Activated CD4-positive, alpha-beta T cell treated with anti-CD3 and anti-CD28 coated beads for 1 hour (primary cell): ENCODE measurements at regions not wholly inside any gene's neighbourhood (a gene's known extent, or its start where the extent isn't known, plus 50 kb on each side); places are given as distances from the start of the nearest gene placed in this dataset.

Source experiments
- DNase-seq: peaks from one replicate; pipeline ENCODE4 v3.0.0-alpha.2; 2020

DNA sequence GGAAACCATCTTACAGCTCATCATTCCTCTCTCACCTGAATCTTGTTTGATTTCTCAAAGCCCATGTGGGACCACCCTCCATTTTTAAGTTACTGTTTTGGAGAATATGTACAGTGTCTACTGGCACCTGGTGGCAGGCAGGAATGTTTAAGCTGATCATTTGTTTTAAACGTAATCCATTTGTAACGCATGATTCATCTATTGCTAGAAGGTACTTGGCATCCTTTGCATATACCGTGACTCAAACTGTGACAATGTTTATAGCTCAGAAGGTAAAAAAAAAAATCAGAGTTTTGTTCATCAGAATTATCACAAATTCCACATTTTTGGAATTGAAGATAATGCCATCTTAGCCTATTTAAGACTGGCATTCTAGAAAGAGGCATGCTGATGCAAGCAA, 1007.5 kb upstream of the EEF2KMT start:
- no peak for DNase-seq

DNA sequence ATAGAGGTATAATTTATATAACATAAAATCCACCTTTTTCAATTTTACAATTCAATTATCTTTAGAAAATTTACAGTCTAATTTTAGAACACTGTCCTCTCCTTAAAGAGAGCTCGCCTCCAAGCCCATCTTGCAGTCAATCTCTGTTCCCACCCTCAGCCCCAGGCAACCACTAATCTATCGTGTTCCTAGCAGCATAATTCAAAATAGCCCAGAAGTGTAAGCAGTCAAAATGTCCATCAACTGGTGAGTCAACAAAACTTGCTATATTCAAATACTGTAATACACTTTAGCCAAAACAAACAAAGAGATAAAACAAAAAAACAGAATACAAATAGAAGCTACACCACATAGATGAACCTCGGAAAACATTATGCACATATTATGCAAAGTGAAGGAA, 1006.8 kb upstream of the EEF2KMT start:
- DNase-seq = no peak

DNA sequence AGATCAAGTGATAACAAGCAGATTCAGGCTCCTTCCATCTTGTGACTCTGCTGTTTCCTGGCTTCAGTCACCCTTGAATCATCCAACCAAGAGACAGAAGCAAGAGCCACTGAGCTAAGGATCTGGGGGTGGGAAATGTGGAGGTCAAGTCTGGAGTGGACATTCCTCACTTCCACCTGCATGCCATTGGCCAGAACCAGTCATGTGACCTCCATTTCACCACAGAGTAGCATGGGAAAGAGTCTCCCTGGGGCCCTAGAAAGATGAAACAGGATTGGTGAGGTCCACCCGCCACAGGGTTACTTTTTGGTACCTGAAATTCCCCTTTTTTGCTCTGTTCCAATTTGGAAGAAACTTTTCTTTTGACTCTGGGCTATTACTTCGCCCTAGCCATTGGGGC, 1006.0 kb upstream of the EEF2KMT start:
- no peak for DNase-seq

DNA sequence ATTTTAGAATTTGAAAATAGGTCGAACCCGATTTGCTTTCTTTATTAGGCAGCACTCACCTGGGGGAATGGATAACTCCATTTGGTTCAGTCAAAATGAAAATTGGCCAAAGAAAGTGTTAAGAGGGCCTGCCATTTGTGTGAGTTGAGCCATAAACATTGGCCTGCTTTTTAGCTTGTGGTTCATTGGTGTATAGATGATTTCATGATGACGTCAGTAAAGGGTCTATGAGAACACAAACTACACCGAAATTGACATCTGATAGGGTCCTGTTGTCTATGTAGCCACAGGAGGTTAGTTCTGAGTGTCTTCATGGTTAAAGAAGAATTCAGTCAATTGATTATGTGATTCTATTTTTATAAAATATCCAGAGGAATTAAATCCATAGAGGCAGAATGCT, 1001.5 kb upstream of the EEF2KMT start:
- no peak for DNase-seq

DNA sequence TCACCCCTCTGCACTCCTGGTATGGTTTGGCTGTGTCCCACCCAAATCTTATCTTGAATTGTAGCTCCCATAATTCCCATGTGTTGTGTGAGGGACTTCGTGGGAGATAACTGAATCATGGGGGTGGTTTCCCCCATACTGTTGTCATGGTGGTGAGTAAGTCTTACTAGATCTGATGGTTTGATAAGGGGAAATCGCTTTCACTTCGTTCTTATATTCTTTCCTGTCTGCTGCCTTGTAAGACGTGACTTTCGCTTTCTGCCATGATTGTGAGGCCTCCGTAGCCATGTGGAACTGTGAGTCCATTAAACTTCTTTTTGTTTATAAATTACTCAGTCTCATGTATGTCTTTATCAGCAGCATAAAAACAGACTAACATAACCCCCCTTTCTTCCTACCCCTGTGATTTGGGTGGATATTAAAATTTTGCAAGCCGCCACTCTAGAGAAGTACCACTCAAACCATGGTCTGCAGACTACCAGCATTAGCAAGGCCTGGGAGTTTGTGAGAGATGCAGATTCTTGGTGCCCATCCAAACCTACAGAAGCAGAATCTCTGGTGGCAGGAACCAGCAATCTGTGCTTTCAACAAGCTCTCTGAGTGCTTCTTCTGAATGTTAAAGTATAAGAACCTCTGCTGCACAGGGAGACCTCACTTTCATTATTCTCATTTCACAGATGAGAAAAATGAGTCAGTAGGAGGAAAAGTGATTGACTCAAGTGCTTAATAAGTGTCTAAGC, 999.5 kb upstream of the EEF2KMT start:
- DNase-seq = no peak

DNA sequence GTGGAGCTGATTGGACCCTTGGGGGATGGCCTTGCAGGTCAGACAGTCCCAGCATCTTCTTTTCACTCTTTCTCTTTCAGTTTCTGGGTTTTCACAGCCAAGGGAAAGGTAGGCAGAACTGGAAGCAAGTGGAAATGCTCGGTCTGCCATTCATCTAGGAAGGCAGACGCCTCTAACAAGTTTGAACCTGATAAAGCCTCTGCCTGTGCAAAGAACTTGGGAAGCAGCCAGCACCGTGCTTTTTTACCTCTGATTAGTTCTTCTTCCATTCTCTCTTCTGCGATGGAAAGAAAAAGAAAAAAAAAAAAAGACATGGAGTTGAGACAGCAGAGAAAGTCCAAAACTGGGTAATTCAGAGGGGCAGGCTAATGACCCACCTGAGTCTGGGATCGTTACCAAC, 997.8 kb upstream of the EEF2KMT start:
- DNase-seq = no peak

DNA sequence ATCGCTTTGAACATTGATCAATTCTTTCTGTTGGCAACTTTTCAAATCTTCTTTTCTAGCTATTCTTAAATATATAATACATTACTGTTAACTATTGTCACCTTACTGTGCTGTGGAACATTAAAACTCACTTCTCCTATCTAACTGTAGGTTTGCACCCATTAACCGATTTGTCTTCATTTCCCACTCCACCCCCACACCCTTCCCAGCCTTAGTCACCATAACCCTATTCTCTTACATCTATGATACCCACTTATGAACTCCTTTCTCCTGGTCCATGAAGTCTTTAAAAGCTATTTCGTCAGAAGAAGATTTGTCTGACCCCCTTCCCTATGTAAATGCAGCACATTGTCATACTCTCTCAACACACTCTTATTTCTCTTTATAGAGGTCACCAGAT, 993.4 kb upstream of the EEF2KMT start:
- no peak for DNase-seq

DNA sequence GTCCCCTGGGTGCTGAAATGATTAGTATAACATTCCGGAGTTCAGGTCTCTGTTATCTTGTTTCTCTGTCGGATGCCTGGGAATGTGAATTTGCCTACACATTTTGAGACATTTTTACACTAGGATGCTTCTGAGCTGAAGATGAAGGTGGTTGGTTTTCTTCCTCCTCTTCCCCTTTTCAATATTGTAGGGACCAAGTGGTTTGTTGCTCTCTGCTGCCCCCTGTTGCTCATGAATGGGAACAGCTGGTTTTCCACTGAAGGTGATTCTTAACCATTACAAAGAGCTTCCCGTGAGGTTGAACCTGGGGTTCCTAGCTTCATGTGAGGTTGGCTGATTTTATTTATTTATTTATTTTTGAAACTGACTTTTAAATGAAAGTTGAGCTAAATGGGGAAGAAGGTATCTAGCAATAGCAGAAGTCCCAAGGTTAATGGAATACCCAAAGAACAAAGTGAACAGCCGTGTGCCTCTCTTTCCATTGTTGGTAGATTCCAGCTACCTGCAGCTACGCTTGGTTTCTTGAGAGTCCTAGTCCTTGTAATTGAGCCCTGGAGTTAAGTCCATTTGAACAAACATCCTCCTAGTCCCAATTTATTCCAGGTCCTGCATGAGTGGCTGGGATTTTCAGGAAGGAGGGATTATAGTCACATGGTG, 983.9 kb upstream of the EEF2KMT start:
- no peak for DNase-seq

DNA sequence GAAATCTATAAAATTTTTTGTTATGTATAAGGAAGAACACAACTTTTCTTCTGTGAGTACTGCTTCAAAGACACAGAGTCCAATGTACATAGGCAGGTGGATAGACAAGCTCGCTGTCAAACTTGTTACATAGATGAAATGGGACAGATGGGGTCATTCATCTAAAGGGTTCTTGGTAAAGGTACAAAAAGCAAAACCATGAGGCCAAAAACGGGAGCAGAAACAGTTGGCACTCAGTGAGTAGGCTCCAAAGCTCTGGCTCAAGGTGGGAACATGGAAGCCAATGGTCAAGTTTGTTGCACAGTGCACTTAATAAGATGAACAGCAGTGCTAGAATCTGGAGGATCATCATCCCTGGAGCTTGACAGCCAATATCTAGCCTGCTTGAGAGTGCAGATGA, 979.0 kb upstream of the EEF2KMT start:
- no peak for DNase-seq

DNA sequence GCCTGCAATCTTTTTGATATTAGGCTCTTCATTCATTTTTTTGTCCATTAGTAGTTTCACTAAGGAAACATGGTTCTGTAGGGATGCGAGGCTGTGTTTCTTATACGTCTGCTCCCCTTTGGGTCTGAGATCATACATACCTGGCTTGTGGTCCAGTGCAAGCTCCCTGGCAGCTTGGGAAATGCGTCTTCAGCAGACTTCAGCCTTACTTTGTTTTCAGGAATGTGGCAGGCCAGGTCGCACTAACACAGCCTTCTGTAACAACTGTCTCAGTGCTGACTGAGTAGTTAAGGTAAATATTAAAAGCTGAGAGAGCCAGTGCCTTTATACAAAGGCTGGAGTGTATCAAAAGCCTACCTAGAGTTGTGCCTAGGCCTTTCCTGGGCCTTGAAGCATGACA, 970.5 kb upstream of the EEF2KMT start:
- DNase-seq = no peak

DNA sequence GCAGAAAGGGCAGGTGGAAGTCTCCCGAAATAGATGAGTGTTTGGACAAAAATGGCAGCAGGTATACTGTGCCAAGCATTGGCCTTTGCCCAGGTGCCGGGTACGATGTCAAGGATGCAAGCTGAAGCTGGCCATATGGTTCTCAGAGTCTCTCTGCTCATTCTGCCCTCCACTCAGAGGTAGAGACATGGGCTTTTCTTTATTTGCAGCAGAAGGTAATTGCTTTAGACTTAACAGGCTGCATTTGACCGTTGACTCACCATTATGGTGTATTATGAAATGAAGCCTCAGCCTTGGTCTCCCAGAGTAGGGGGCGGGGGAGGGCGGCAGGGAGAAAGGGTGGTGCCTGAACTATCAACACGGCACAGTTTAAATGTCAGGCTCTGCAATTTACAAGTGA, 969.1 kb upstream of the EEF2KMT start:
- no peak for DNase-seq

DNA sequence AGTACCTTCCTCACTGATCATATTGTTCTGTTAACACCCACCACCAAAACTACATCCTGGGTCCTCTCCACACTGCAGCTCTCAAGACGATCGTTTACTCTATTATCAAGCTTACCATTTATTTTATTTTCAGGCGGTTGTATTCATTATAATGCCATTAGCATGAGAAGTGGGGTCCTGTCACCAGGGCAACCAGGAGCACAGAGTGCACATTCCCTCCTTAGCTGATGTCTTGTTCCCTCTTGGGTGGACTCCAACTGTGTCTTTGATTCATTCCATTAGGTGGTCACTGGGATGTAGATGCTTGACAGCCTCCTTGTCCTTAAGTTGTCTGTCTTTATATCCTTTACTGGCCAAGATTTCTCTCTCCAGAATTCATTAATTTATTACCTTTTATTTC, 965.9 kb upstream of the EEF2KMT start:
- DNase-seq = no peak

DNA sequence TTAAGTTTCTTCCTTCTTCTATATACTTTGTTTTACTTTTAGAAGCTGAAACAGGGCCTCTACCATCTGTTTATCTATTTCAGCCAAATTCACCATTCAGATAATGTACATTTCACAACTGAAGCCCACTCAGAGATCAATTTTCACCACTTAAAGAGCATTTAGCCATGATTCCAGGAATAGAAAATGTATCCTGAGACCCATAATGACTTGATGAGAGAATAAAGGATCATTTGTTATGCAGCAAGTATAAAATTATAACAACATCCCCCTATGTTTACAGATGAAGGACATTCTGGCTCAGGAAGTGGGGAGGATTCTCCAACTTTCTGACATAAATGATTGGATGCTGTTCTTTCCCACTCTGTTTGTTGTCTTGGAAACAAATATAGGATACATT, 962.1 kb upstream of the EEF2KMT start:
- DNase-seq = no peak

DNA sequence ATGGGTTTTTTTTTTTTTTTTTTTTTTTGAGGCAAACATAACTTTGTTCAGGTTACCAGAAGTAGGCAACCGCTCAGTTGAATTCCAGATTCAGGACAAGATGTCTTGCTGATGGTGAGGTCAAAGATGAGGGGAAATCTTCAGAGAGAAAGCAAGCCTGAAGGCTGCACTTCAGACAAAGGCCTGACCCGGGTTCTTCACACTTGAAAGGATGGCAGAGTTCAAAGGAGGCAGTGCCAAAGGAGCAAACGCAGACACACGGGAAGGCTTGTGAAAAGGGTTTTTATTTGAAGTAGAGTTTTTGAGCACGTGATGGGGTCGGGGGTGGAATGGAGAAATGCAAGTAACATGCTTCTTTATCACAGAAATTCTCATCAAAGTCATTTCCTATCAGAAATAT, 960.2 kb upstream of the EEF2KMT start:
- no peak for DNase-seq

DNA sequence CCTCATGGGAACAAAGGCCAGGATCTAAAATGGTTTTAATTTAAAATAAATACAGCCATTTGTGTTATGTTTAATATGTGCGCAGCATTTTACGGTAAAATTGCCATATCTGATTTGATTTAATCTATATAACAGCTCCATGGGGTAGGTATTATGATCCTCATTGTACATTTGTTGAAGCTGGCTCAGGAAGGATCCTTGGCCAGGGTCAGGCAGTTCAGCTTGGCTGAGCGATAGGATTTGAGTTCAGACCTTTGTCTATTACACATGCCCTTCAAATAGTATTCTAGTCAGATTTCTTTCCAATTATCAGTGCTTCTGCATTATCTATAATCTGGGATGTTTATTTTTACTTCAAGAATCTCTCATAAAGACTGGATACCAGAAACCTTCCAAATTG, 950.4 kb upstream of the EEF2KMT start:
- DNase-seq = no peak

DNA sequence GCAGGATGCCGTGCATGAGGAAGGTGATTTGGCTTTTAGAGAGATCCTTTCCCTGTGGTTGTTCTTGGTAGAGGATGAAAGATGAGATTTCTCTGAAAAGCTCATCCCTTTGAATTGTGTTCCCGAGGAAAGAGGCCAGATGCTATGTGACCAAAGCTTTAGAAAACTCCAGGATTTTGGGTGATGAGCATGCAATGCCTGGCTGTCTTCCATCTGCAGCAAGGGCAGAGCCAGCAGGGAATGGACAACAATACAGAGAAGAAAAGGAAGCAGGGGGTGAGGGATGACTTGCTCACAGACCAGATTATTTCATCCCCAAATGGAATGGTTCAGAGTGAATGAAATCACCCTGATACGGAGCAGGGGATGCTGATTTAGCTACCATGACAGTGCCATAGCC, 949.7 kb upstream of the EEF2KMT start:
- DNase-seq = no peak

DNA sequence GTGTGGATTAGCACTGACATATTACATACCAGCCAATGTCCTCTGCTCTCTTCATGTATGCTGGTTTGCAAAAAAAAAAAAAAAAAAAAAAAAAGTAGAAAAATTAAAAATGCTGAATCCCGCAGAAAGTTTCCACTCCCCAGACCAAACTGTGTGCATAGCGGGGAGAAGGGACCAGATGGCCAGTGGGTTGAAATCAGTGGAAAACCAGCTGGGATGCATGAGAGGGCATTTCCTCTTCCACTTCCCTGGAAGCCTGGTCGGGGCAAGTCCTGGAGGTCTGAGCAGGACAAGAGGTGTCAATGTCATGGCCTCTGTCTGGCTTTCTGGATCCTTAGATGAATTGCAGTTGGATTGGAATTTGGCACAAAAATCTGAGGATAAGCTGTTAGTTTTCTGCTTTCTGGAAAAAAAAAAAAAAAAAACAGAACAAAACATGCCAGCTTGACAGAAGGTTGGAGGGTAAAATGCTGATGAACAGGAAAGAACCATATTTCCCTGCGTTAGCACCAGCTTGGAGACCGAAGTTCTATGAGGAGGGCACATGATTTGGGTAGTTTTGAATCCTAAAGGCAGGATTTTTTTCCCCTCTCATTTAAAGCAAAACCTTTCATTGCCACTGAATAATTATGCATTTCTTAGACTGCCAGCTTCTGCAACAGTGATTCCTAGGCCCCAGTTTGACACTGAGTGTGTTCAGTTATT, 941.5 kb upstream of the EEF2KMT start:
- no peak for DNase-seq

DNA sequence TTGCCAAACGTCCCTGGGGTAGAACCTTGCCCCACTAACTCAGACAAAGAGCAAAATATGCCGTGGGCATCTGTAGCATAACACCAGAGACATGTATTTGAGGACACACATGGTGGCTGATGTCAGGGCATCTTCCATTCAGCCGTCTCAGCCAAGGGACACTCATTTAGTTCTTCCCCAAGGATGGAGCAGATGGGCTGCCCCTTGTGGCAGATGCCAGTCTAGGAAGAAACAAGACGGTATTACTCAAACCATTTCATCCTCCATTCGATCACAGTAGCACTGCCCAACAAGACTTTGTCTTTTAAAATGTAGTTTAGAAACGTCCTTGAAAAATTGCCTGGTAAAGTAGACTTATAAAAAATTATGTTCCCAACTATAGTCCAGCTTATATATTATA, 937.6 kb upstream of the EEF2KMT start:
- DNase-seq = no peak

DNA sequence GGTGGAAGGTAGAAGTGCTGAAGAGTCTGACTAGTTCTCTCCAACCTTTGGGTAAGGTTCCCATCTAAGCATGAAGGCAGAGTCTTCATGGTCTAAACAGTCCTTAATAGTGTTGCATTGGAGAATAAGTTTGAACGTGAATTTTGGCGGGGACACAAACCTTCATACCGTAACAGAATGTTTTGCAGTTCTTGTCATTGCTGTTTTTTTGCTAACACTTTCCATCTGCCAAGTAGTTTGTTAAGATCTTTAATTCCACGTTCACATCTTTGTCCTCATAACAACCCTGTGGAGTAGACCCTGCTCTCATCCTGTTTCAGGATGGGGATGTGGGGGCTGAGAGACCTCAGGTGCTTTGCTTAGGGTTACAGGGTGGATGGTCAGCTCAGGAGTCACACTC, 936.9 kb upstream of the EEF2KMT start:
- DNase-seq = no peak

DNA sequence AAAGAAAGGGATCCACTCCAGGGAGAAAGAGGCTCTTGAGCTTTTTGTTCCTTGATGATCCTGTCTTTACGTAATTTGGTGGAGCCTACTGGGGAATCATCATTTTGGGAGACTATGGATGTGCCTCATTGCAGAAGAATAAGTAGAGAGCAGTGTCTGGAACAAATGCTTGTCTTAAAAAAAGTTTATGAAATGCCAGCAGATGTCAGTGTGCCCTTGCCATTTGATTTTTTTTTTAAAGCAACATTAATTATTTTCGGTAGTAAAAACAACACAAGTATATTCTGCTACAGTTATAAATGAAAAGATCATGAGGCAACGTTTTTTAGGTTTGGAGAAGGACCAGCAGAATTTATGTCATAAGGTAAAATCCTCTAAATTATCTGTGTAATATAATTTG, 934.8 kb upstream of the EEF2KMT start:
- DNase-seq = no peak

DNA sequence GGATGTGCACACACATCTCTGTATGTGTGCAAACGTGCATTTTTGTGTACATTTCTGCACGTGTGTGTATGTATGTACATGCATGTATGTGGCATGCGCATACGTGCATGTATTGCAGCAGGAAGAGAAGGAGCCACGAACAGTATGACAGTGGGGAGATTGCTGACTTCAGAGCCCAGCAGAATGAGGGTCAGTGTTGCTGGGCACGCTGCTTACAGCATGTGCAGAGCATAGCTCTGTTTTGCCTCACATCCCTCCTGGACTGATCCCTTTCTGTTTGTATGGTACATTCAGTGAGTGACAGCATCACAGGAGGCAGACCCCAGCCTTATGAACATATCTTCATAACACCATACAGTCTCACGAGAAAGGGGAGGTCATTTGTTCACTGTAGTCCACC, 934.0 kb upstream of the EEF2KMT start:
- DNase-seq = no peak

DNA sequence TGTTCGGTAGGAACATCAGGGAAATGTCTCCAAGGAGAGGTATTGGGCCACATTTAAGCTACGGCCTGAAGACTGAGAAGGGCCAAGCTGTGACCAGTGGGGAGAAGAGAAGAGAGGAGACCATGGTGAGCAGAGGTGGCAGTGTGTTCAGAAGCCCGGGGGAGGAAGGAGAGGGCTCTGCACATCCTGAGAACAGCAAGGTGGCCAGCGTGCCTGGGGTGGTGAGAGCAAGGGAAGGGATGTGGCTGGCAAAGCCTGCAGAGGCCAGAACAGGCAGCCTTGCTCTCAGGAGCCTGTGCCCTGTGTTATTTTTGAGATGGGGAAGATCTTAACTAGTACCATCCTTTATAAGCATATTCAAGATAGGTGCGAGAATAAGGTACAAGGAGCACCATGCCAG, 933.5 kb upstream of the EEF2KMT start:
- DNase-seq = no peak

DNA sequence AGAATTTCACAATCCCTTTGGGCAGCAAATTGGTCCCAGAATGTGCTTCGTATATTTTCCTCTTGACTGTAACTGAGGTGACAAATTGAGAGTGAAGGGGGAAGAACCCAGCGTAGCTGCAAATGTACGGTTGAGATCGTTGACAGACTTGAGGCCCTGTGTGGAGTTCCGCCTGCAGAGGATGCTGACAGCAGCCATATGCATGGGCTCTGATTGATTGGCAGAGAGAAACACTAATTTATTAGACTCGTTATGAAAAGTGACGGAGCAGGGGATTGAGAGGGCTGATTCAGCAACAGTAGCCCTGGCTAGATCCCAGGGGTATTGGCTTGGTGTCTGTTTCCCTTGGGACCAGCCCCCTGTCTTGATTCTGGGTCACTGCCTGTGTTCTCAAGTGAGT, 930.1 kb upstream of the EEF2KMT start:
- DNase-seq = no peak

DNA sequence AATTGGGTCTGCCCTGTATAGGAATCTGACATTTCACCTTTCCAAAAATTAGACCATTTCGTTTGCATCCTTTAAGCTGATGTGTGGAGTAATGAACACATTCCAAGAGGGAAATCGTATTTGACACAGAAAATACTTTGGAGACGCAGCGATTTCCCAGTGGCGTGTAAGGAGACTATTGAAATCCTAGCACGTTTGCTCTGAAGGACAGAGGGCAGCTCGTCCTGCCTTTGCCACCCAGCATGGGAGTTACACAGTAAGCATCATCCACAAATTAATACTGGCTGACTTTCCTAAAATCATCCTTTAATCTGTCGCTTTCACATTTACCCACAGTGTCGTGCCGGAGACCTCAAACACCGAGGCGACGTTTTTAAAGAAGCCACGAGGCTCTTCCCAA, 925.9 kb upstream of the EEF2KMT start:
- no peak for DNase-seq
